SK-N-SH (cell line): ENCODE measurements at regions not wholly inside any gene's neighbourhood (a gene's known extent, or its start where the extent isn't known, plus 50 kb on each side); places are given as distances from the start of the nearest gene placed in this dataset.

Source experiments
- CTCF ChIA-PET: fragments of 300-600, 350-600 bp; formaldehyde crosslinking; extraction: SDS; loops from one replicate; lab custom pipeline; 2021; lab: Yijun Ruan, JAX
- POLR2A ChIA-PET: fragments of 350-600 bp; sonication (Branson Sonifier 250); formaldehyde crosslinking; extraction: SDS; loops from one replicate; lab custom pipeline; 2020; ENCODE audit warnings: antibody characterized with exemption, inconsistent platforms; lab: Yijun Ruan, JAX
- DNase-seq: peaks from one replicate; pipeline ENCODE4 v3.0.0; 2012
- H2AFZ ChIP-seq: fragments of 200-600 bp; sonication (generic); 2 replicates; pipeline ENCODE4 v1.8.1; 2016; ENCODE audit warnings: antibody characterized with exemption, mild to moderate bottlenecking, low read depth
- H3F3A ChIP-seq: fragments of 200-600 bp; sonication (generic); replicated peaks from 2 replicates; pipeline ENCODE3; 2016; ENCODE audit warnings: antibody characterized with exemption, mild to moderate bottlenecking; ENCODE audit not compliant: insufficient read depth
- H3K27ac ChIP-seq, 2 experiments: fragments of 200-500 bp in 1 of 2; fragments of 200-600 bp in 1 of 2; sonication (Bioruptor generic) in 1 of 2; sonication (generic), shearing (Covaris generic) in 1 of 2; 2 replicates each; pipeline versions ENCODE4 v1.5.1 to v1.6.1; 2014 to 2016; ENCODE audit warnings: low read depth in 2 of 2, inconsistent platforms in 1 of 2, low read length in 1 of 2, mild to moderate bottlenecking in 1 of 2, mixed read lengths in 1 of 2
- H3K27me3 ChIP-seq: fragments of 200-600 bp; sonication (generic), shearing (Covaris generic); 2 replicates; pipeline ENCODE4 v1.6.1; 2016; ENCODE audit warnings: mixed run types; ENCODE audit not compliant: insufficient read depth
- H3K36me3 ChIP-seq, 2 experiments: fragments of 200-500 bp in 1 of 2; fragments of 200-600 bp in 1 of 2; sonication (Bioruptor generic) in 1 of 2; sonication (generic) in 1 of 2; replicated peaks in 1 of 2; 2 replicates each; pipeline versions ENCODE3 to v1.5.1; 2014 to 2016; ENCODE audit warnings: low read length in 1 of 2, mild to moderate bottlenecking in 1 of 2; ENCODE audit not compliant: insufficient read depth in 2 of 2, control insufficient read depth in 1 of 2
- H3K4me1 ChIP-seq, 2 experiments: fragments of 200-500 bp in 1 of 2; fragments of 200-600 bp in 1 of 2; sonication (Bioruptor generic) in 1 of 2; sonication (generic), shearing (Covaris generic) in 1 of 2; 2 replicates each; pipeline versions ENCODE4 v1.5.1 to v1.6.1; 2014 to 2016; ENCODE audit warnings: low read depth in 1 of 2, low read length in 1 of 2, mixed run types in 1 of 2; ENCODE audit not compliant: insufficient read depth in 2 of 2, control insufficient read depth in 1 of 2
- H3K4me2 ChIP-seq: fragments of 200-600 bp; sonication (generic), shearing (Covaris generic); 2 replicates; pipeline ENCODE4 v1.6.1; 2017; ENCODE audit warnings: mixed run types
- H3K4me3 ChIP-seq, 2 experiments: fragments of 200-500 bp in 1 of 2; fragments of 200-600 bp in 1 of 2; sonication (Bioruptor generic) in 1 of 2; sonication (generic), shearing (Covaris generic) in 1 of 2; 2 replicates each; pipeline versions ENCODE4 v1.5.1 to v1.8.1; 2014 to 2016; ENCODE audit warnings: low read depth in 2 of 2, inconsistent platforms in 1 of 2, low read length in 1 of 2, mild to moderate bottlenecking in 1 of 2, mixed read lengths in 1 of 2, moderate library complexity in 1 of 2
- H3K79me2 ChIP-seq: fragments of 200-600 bp; sonication (generic); 2 replicates; pipeline ENCODE4 v1.8.1; 2017; ENCODE audit warnings: mild to moderate bottlenecking; ENCODE audit not compliant: insufficient read depth
- H3K9ac ChIP-seq: fragments of 200-600 bp; sonication (generic); 2 replicates; pipeline ENCODE4 v1.6.1; 2017; ENCODE audit warnings: mixed run types
- H3K9me2 ChIP-seq: fragments of 200-600 bp; sonication (generic); 2 replicates; pipeline ENCODE4 v1.6.1; 2017; ENCODE audit warnings: mixed run types
- H3K9me3 ChIP-seq: fragments of 200-600 bp; sonication (generic); 2 replicates; pipeline ENCODE4 v1.6.1; 2017; ENCODE audit warnings: mixed run types, mild to moderate bottlenecking, moderate library complexity
- H4K20me1 ChIP-seq: fragments of 200-600 bp; sonication (generic); 2 replicates; pipeline ENCODE4 v1.6.1; 2017; ENCODE audit warnings: mild to moderate bottlenecking, mixed run types; ENCODE audit not compliant: insufficient read depth
- EZH2phosphoT487 ChIP-seq: fragments of 200-600 bp; sonication (generic); IDR thresholded peaks from 2 replicates; pipeline ENCODE4 v1.6.1; 2017; ENCODE audit warnings: low read depth, mixed run types, mild to moderate bottlenecking, antibody characterized with exemption, moderate library complexity, borderline replicate concordance
- FOXJ3 ChIP-seq: sonication (generic); formaldehyde crosslinking; IDR thresholded peaks from 2 replicates; pipeline ENCODE4 v1.5.1; 2020; ENCODE audit warnings: mild to moderate bottlenecking, missing genetic modification reagents
- MEF2A ChIP-seq: IDR thresholded peaks from 2 replicates; pipeline ENCODE4 v1.4.0; 2012; ENCODE audit warnings: low read depth, borderline replicate concordance
- MXI1 ChIP-seq: IDR thresholded peaks from 2 replicates; pipeline ENCODE4 v1.6.1; 2012; ENCODE audit warnings: mild to moderate bottlenecking, low read depth, low read length, improper control_type of control experiment
- NFIC ChIP-seq: IDR thresholded peaks from 2 replicates; pipeline ENCODE4 v1.4.0; 2012; ENCODE audit warnings: borderline replicate concordance
- NRF1 ChIP-seq: IDR thresholded peaks from 2 replicates; pipeline ENCODE4 v1.6.1; 2012; ENCODE audit warnings: low read depth, mild to moderate bottlenecking, low read length
- PBX3 ChIP-seq: IDR thresholded peaks from 2 replicates; pipeline ENCODE4; 2012
- POLR2AphosphoS5 ChIP-seq: IDR thresholded peaks from 2 replicates; pipeline ENCODE4 v1.6.1; 2012; ENCODE audit warnings: low read depth, low read length
- RFX5 ChIP-seq: IDR thresholded peaks from 2 replicates; pipeline ENCODE4 v1.6.1; 2012; ENCODE audit warnings: mild to moderate bottlenecking, improper control_type of control experiment, low read length
- TEAD4 ChIP-seq: IDR thresholded peaks from 2 replicates; pipeline ENCODE4 v1.4.0; 2012; ENCODE audit warnings: mild to moderate bottlenecking, borderline replicate concordance; ENCODE audit not compliant: insufficient read depth
- WGBS: methylation state at CpG from one replicate; pipeline ENCODE4 v1.1.6; 2017; ENCODE audit warnings: low lambda C conversion rate; 5-methylcytosine and 5-hydroxymethylcytosine counted together
- TF ChIP-seq, protein P1 (sequence below): IDR thresholded peaks from 2 replicates; pipeline ENCODE4 v1.4.0; 2012; ENCODE audit warnings: low read depth, borderline replicate concordance
- TF ChIP-seq, protein P2 (sequence below): fragments of 200-600 bp; sonication (generic); IDR thresholded peaks from 2 replicates; pipeline ENCODE4 v1.6.1; 2017; ENCODE audit warnings: antibody characterized with exemption, mild to moderate bottlenecking, moderate library complexity
- TF ChIP-seq, protein P3 (sequence below): fragments of 150-350 bp; IDR thresholded peaks from 2 replicates; pipeline ENCODE4 v1.6.1; 2017; ENCODE audit warnings: antibody characterized with exemption, low read length, low read depth, borderline replicate concordance

- Histone ChIP-seq H3K27me3 (no peaks in the 10 kb centered on the region), H2AFZ (no peak overlapping the region), H3F3A (no peaks in the 10 kb centered on the region), H3K9me3 (no peaks in the 10 kb centered on the region), H3K4me2 (no peak overlapping the region), H3K4me1 (peaks cover 3 to 6% of the 10 kb centered on the region in 2 experiments; a peak in 2 of 4 replicates), H3K79me2 (no peaks in the 10 kb centered on the region), H3K36me3 (no peaks in the 10 kb centered on the region), H3K9ac (no peak overlapping the region), H4K20me1 (no peaks in the 10 kb centered on the region), H3K4me3 (no peak overlapping the region), H3K9me2 (no peaks in the 10 kb centered on the region), H3K27ac (no peak overlapping the region)
- POLR2A ChIA-PET = no interaction called here
- WGBS = 78% methylated on average over 3 of the region's 3 CpGs
- no peak for TF ChIP-seq NRF1
- TF ChIP-seq, protein P1, sequence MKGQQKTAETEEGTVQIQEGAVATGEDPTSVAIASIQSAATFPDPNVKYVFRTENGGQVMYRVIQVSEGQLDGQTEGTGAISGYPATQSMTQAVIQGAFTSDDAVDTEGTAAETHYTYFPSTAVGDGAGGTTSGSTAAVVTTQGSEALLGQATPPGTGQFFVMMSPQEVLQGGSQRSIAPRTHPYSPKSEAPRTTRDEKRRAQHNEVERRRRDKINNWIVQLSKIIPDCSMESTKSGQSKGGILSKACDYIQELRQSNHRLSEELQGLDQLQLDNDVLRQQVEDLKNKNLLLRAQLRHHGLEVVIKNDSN = no peak
- no peak for TF ChIP-seq RFX5
- TF ChIP-seq, protein P2, sequence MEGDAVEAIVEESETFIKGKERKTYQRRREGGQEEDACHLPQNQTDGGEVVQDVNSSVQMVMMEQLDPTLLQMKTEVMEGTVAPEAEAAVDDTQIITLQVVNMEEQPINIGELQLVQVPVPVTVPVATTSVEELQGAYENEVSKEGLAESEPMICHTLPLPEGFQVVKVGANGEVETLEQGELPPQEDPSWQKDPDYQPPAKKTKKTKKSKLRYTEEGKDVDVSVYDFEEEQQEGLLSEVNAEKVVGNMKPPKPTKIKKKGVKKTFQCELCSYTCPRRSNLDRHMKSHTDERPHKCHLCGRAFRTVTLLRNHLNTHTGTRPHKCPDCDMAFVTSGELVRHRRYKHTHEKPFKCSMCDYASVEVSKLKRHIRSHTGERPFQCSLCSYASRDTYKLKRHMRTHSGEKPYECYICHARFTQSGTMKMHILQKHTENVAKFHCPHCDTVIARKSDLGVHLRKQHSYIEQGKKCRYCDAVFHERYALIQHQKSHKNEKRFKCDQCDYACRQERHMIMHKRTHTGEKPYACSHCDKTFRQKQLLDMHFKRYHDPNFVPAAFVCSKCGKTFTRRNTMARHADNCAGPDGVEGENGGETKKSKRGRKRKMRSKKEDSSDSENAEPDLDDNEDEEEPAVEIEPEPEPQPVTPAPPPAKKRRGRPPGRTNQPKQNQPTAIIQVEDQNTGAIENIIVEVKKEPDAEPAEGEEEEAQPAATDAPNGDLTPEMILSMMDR = no peak
- TF ChIP-seq MEF2A = no peak
- no peak for TF ChIP-seq EZH2phosphoT487
- no peak for TF ChIP-seq TEAD4
- no peak for TF ChIP-seq MXI1
- TF ChIP-seq POLR2AphosphoS5 = no peak
- TF ChIP-seq, protein P3, sequence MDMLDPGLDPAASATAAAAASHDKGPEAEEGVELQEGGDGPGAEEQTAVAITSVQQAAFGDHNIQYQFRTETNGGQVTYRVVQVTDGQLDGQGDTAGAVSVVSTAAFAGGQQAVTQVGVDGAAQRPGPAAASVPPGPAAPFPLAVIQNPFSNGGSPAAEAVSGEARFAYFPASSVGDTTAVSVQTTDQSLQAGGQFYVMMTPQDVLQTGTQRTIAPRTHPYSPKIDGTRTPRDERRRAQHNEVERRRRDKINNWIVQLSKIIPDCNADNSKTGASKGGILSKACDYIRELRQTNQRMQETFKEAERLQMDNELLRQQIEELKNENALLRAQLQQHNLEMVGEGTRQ = no peak
- TF ChIP-seq NFIC = no peak
- DNase-seq = no peak
- CTCF ChIA-PET = no interaction called here
Measured at GRCh38 chr19:31103228-31103627, 246.0 kb downstream of the TSHZ3 start.

GRCh38 chr19:31102674-31103073 lies 246.6 kb downstream of the TSHZ3 start:
- Histone ChIP-seq H2AFZ (no peak overlapping the region), H3K4me2 (no peak overlapping the region), H3K36me3 (no peaks in the 10 kb centered on the region), H3K27me3 (no peaks in the 10 kb centered on the region), H3K9me2 (no peaks in the 10 kb centered on the region), H3K9me3 (no peaks in the 10 kb centered on the region), H3K27ac (no peak overlapping the region), H3K79me2 (no peaks in the 10 kb centered on the region)
- ChIA-PET POLR2A (no interaction called here), CTCF (interaction anchor here (0.9 to 1.3 kb wide), 2 partner anchors 8 to 61 kb away, joined by 3 read pairs; no protein-coding TSS in a partner anchor)
- TF ChIP-seq FOXJ3 (CRISPR knock-in tag) (no peak), PBX3 (no peak)
- TF ChIP-seq, all 33 proteins: peak for 0
- DNase-seq = no peak
- H3K4me3 ChIP-seq = no peak overlapping the region
- H3F3A ChIP-seq = no peaks in the 10 kb centered on the region
- H3K4me1 ChIP-seq = peaks cover 3 to 6% of the 10 kb centered on the region in 2 experiments; a peak in 2 of 4 replicates
- no peaks in the 10 kb centered on the region for H4K20me1 ChIP-seq
- no peak overlapping the region for H3K9ac ChIP-seq
- WGBS = 41% methylated on average over 2 of the region's 2 CpGs
